HG03575 (cell line): ENCODE measurements at regions not wholly inside any gene's neighbourhood (a gene's known extent, or its start where the extent isn't known, plus 50 kb on each side); places are given as distances from the start of the nearest gene placed in this dataset.
"Not testable (repeated sequence)": the region's sequence is repeated elsewhere in the genome, so short reads cannot be mapped to it uniquely, and the experiment has no call there.

Experiments used
- ATAC-seq: cut with Tn5 transposase; IDR thresholded peaks from one replicate; pipeline ENCODE4 v1.9.1; 2021; ENCODE audit not compliant: unreplicated experiment, insufficient number of reproducible peaks, low FRiP score; ENCODE audit errors: extremely low read depth

- ATAC-seq, result no peak
These were observed 471.2 kb upstream of the UBE2E2 start for GRCh38 chr3:22731901-22732300.

GRCh38 chr3:22732641-22733040, 470.5 kb upstream of the UBE2E2 start:
- ATAC-seq, result no peak

- ATAC-seq, result no peak
These were observed 468.9 kb upstream of the UBE2E2 start for GRCh38 chr3:22734207-22734606.

- ATAC-seq, result no peak
These were observed 468.4 kb upstream of the UBE2E2 start for GRCh38 chr3:22734756-22735155.

GRCh38 chr3:22735373-22735772, 467.8 kb upstream of the UBE2E2 start:
- no peak for ATAC-seq

- not testable (repeated sequence) for ATAC-seq
These were observed 459.7 kb upstream of the UBE2E2 start for GRCh38 chr3:22743386-22743785.

- ATAC-seq, result no peak
These were observed 457.8 kb upstream of the UBE2E2 start for GRCh38 chr3:22745321-22745720.

GRCh38 chr3:22746221-22746620, 456.9 kb upstream of the UBE2E2 start:
- ATAC-seq, result no peak

- ATAC-seq, result no peak
These were observed 454.6 kb upstream of the UBE2E2 start for GRCh38 chr3:22748453-22749045.

- no peak for ATAC-seq
These were observed 443.4 kb upstream of the UBE2E2 start for GRCh38 chr3:22759636-22760310.

GRCh38 chr3:22765679-22766078, 437.4 kb upstream of the UBE2E2 start:
- no peak for ATAC-seq

GRCh38 chr3:22777834-22778233, 425.3 kb upstream of the UBE2E2 start:
- ATAC-seq, result no peak

- ATAC-seq, result no peak
These were observed 423.4 kb upstream of the UBE2E2 start for GRCh38 chr3:22779737-22780136.

GRCh38 chr3:22792533-22792932, 410.6 kb upstream of the UBE2E2 start:
- no peak for ATAC-seq

- no peak for ATAC-seq
These were observed 407.2 kb upstream of the UBE2E2 start for GRCh38 chr3:22795917-22796316.

GRCh38 chr3:22798461-22798860, 404.7 kb upstream of the UBE2E2 start:
- no peak for ATAC-seq

GRCh38 chr3:22819209-22819608, 383.9 kb upstream of the UBE2E2 start:
- ATAC-seq, result no peak

- ATAC-seq, result no peak
These were observed 368.1 kb upstream of the UBE2E2 start for GRCh38 chr3:22835041-22835440.

- ATAC-seq, result no peak
These were observed 367.0 kb upstream of the UBE2E2 start for GRCh38 chr3:22836131-22836530.

- ATAC-seq, result no peak
These were observed 359.3 kb upstream of the UBE2E2 start for GRCh38 chr3:22843854-22844253.

GRCh38 chr3:22846566-22846965, 356.6 kb upstream of the UBE2E2 start:
- no peak for ATAC-seq
